CD4-positive, CD25-positive, alpha-beta regulatory T cell (primary cell): ENCODE measurements at regions not wholly inside any gene's neighbourhood (a gene's known extent, or its start where the extent isn't known, plus 50 kb on each side); places are given as distances from the start of the nearest gene placed in this dataset.
"Not testable (repeated sequence)": the region's sequence is repeated elsewhere in the genome, so short reads cannot be mapped to it uniquely, and the experiment has no call there.

Experiments used
- ATAC-seq, 2 donors: fragments of 150-1000 bp; cut with Tn5 transposase; one replicate each; pipeline ENCODE4 v1.10.0; 2021; ENCODE audit warnings: low read depth in 2 of 2, moderate number of reproducible peaks in 2 of 2, moderate library complexity in 1 of 2
- DNase-seq, 3 donors: peaks; one replicate each; pipeline versions ENCODE4 v3.0.0 to v3.0.0-alpha.2; 2012 to 2022; ENCODE audit warnings: mixed read lengths in 1 of 3
- H3K27ac ChIP-seq: one replicate; pipeline ENCODE4 v1.7.0; 2013; ENCODE audit warnings: mild to moderate bottlenecking, low read length; ENCODE audit not compliant: insufficient read depth, poor library complexity, severe bottlenecking
- H3K27me3 ChIP-seq: one replicate; pipeline ENCODE4 v1.7.0; 2013; ENCODE audit warnings: low read length; ENCODE audit not compliant: control insufficient read depth, insufficient read depth
- H3K36me3 ChIP-seq: one replicate; pipeline ENCODE4 v1.7.0; 2013; ENCODE audit warnings: mild to moderate bottlenecking, low read length, moderate library complexity; ENCODE audit not compliant: control insufficient read depth, insufficient read depth
- H3K4me1 ChIP-seq: 2 replicates; pipeline ENCODE4 v1.7.0; 2013; ENCODE audit warnings: mild to moderate bottlenecking, low read length; ENCODE audit not compliant: insufficient read depth, control insufficient read depth, poor library complexity, severe bottlenecking
- H3K4me3 ChIP-seq: one replicate; pipeline ENCODE4 v1.7.0; 2013; ENCODE audit warnings: low read depth, mild to moderate bottlenecking, low read length, moderate library complexity
- H3K9me3 ChIP-seq, 2 experiments: 1 replicate in 1 of 2; 2 replicates in 1 of 2; pipeline ENCODE4 v1.7.0; 2013; ENCODE audit warnings: low read length in 2 of 2, mild to moderate bottlenecking in 1 of 2, moderate library complexity in 1 of 2; ENCODE audit not compliant: control insufficient read depth in 2 of 2
- H3K27ac Mint-ChIP-seq, 3 donors: one replicate each; pipeline ENCODE4 v1.8.0; 2020 to 2022; ENCODE audit warnings: mild to moderate bottlenecking in 3 of 3, mixed read lengths in 3 of 3, moderate library complexity in 2 of 3
- H3K27me3 Mint-ChIP-seq: one replicate; pipeline ENCODE4 v1.8.0; 2022; ENCODE audit warnings: mild to moderate bottlenecking, mixed read lengths
- H3K36me3 Mint-ChIP-seq: one replicate; pipeline ENCODE4 v1.8.0; 2020; ENCODE audit warnings: mixed read lengths
- H3K4me1 Mint-ChIP-seq, 4 donors: one replicate each; pipeline ENCODE4 v1.8.0; 2020 to 2022; ENCODE audit warnings: mixed read lengths in 4 of 4, mild to moderate bottlenecking in 1 of 4
- H3K4me3 Mint-ChIP-seq, 4 donors: one replicate each; pipeline ENCODE4 v1.8.0; 2020 to 2022; ENCODE audit warnings: mild to moderate bottlenecking in 4 of 4, mixed read lengths in 4 of 4, moderate library complexity in 3 of 4
- H3K9me3 Mint-ChIP-seq, 7 donors: one replicate each; pipeline ENCODE4 v1.8.0; 2020 to 2022; ENCODE audit warnings: mixed read lengths in 7 of 7, mild to moderate bottlenecking in 3 of 7, moderate library complexity in 2 of 7

DNA sequence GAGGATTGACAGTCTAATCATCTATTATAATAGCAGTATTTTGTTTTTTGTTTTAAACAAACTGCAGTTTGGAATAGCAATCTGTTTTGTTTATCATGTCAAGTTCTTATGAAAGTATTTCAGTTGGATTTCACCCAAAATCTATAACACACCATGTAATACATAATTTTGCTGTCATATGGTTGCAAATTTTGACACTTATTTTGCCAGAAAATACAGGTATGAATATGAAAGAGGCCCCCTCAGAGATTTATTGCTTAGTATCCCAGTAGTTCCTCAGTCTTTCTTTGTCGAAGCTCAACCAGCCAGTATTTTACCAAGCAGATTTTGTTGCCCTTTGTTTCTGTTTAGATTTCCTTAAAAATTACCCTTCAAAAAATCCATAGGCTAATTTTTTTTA is 317.5 kb upstream of the CXADR start:
- Histone ChIP-seq H3K36me3 (no peaks in the 10 kb centered on the region), H3K4me1 (no peaks in the 10 kb centered on the region), H3K27ac (no peak overlapping the region), H3K4me3 (no peak overlapping the region), H3K27me3 (no peaks in the 10 kb centered on the region), H3K9me3 (peaks cover 0 to 7% of the 10 kb centered on the region in 2 experiments)
- Mint-ChIP-seq H3K27me3 (no peaks in the 10 kb centered on the region), H3K27ac (no peak overlapping the region), H3K36me3 (no peaks in the 10 kb centered on the region), H3K9me3 (peaks cover 0 to 29% (median 8%) of the 10 kb centered on the region in 7 donors), H3K4me3 (no peak overlapping the region), H3K4me1 (no peaks in the 10 kb centered on the region)
- ATAC-seq (no peak), DNase-seq (no peak)

DNA sequence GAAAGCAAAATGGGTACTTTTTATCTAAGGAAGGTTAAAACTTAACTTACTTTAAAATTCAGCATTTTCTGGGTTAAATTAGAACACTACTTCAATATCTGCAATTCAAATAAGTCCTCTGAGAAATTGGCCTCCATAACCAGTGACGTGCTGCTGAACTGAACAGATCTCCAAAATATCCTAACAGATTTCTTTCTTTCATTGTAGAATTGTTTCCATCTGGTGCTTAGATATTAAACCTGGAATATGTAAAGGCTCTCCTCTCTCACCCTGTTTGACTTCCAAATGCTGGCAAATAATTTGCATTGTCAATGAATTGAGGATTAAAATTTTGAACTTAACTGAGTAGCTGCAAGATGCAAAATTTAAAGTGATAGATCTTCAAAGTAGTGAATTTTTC is 316.9 kb upstream of the CXADR start:
- no peak for DNase-seq
- Mint-ChIP-seq H3K9me3 (peaks cover 0 to 28% (median 11%) of the 10 kb centered on the region in 7 donors), H3K27ac (no peak overlapping the region), H3K27me3 (no peaks in the 10 kb centered on the region), H3K4me1 (no peaks in the 10 kb centered on the region), H3K36me3 (no peaks in the 10 kb centered on the region), H3K4me3 (no peak overlapping the region)
- Histone ChIP-seq H3K4me3 (no peak overlapping the region), H3K27me3 (no peaks in the 10 kb centered on the region), H3K9me3 (peaks cover 0 to 7% of the 10 kb centered on the region in 2 experiments), H3K4me1 (no peaks in the 10 kb centered on the region), H3K27ac (no peak overlapping the region), H3K36me3 (no peaks in the 10 kb centered on the region)
- no peak for ATAC-seq

- peaks cover 0 to 32% (median 11%) of the 10 kb centered on the region in 7 donors for H3K9me3 Mint-ChIP-seq
- DNase-seq (no peak), ATAC-seq (no peak)
- peaks cover 0 to 6% of the 10 kb centered on the region in 2 experiments for H3K9me3 ChIP-seq
- H3K27ac ChIP-seq, result no peak overlapping the region
- H3K4me3 Mint-ChIP-seq, result no peak overlapping the region
- H3K27me3 ChIP-seq, result no peaks in the 10 kb centered on the region
- H3K4me1 ChIP-seq, result no peaks in the 10 kb centered on the region
- no peaks in the 10 kb centered on the region for H3K36me3 Mint-ChIP-seq
- H3K4me3 ChIP-seq, result no peak overlapping the region
- H3K27ac Mint-ChIP-seq, result no peak overlapping the region
- no peaks in the 10 kb centered on the region for H3K4me1 Mint-ChIP-seq
- H3K36me3 ChIP-seq, result no peaks in the 10 kb centered on the region
- H3K27me3 Mint-ChIP-seq, result no peaks in the 10 kb centered on the region
These were observed 316.2 kb upstream of the CXADR start for GRCh38 chr21:17196623-17197022.

- DNase-seq (no peak), ATAC-seq (no peak)
- H3K27ac ChIP-seq, result no peak overlapping the region
- Mint-ChIP-seq H3K27ac (no peak overlapping the region), H3K36me3 (no peaks in the 10 kb centered on the region), H3K9me3 (peaks cover 0 to 30% (median 11%) of the 10 kb centered on the region in 7 donors), H3K4me3 (no peak overlapping the region), H3K27me3 (no peaks in the 10 kb centered on the region), H3K4me1 (no peaks in the 10 kb centered on the region)
- H3K36me3 ChIP-seq, result no peaks in the 10 kb centered on the region
- peaks cover 0 to 4% of the 10 kb centered on the region in 2 experiments for H3K9me3 ChIP-seq
- H3K27me3 ChIP-seq, result no peaks in the 10 kb centered on the region
- no peaks in the 10 kb centered on the region for H3K4me1 ChIP-seq
- H3K4me3 ChIP-seq, result no peak overlapping the region
These were observed 314.8 kb upstream of the CXADR start for GRCh38 chr21:17197996-17198395.

DNA sequence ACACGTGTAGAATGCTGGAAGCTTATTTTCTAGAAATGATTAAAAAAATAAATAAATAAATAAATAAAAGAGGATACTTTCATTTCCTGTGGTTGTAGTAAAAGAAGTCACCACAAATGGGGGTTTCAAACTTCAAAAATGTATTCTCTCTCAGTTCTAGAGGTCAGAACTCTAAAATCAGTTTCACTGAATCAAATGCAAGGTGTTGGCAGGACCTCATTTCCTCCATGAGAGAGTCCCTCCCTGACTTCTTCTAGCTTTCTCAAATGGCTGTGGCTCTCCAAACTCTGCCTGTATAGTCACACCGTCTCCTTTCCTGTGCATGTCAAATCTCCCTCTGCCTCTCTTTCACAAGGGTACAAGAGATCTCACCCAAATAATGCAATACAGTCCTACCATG is 312.6 kb upstream of the CXADR start:
- Mint-ChIP-seq H3K4me3 (no peak overlapping the region), H3K27me3 (no peaks in the 10 kb centered on the region), H3K36me3 (no peaks in the 10 kb centered on the region), H3K4me1 (no peaks in the 10 kb centered on the region), H3K27ac (no peak overlapping the region), H3K9me3 (peaks cover 0 to 34% (median 13%) of the 10 kb centered on the region in 7 donors)
- Histone ChIP-seq H3K9me3 (peaks cover 0 to 4% of the 10 kb centered on the region in 2 experiments), H3K27ac (no peak overlapping the region), H3K4me3 (no peak overlapping the region), H3K27me3 (no peaks in the 10 kb centered on the region), H3K36me3 (no peaks in the 10 kb centered on the region), H3K4me1 (no peaks in the 10 kb centered on the region)
- no peak for ATAC-seq
- no peak for DNase-seq

- no peaks in the 10 kb centered on the region for H3K36me3 ChIP-seq
- no peak for ATAC-seq
- H3K9me3 ChIP-seq, result peaks cover 0 to 4% of the 10 kb centered on the region in 2 experiments
- H3K27ac Mint-ChIP-seq, result no peak overlapping the region
- H3K36me3 Mint-ChIP-seq, result no peaks in the 10 kb centered on the region
- no peak overlapping the region for H3K4me3 Mint-ChIP-seq
- no peak overlapping the region for H3K27ac ChIP-seq
- H3K4me3 ChIP-seq, result no peak overlapping the region
- H3K27me3 ChIP-seq, result no peaks in the 10 kb centered on the region
- no peaks in the 10 kb centered on the region for H3K27me3 Mint-ChIP-seq
- no peak for DNase-seq
- H3K4me1 Mint-ChIP-seq, result no peaks in the 10 kb centered on the region
- H3K4me1 ChIP-seq, result no peaks in the 10 kb centered on the region
- peaks cover 0 to 35% (median 11%) of the 10 kb centered on the region in 7 donors for H3K9me3 Mint-ChIP-seq
These were observed 311.0 kb upstream of the CXADR start for GRCh38 chr21:17201741-17202260.

GRCh38 chr21:17214801-17215200 is 298.0 kb upstream of the CXADR start:
- H3K36me3 Mint-ChIP-seq, result no peaks in the 10 kb centered on the region
- no peak overlapping the region for H3K4me3 Mint-ChIP-seq
- H3K9me3 Mint-ChIP-seq, result peaks cover 0 to 21% (median 5%) of the 10 kb centered on the region in 7 donors

GRCh38 chr21:17219050-17219449 is 293.8 kb upstream of the CXADR start:
- ATAC-seq, H3K4me1 ChIP-seq, H3K4me3 ChIP-seq, H3K4me3 Mint-ChIP-seq, H3K4me1 Mint-ChIP-seq, H3K27ac ChIP-seq, H3K27me3 ChIP-seq, DNase-seq, H3K27me3 Mint-ChIP-seq, H3K9me3 ChIP-seq, H3K27ac Mint-ChIP-seq, H3K36me3 Mint-ChIP-seq, H3K36me3 ChIP-seq: not testable (repeated sequence)
- H3K9me3 Mint-ChIP-seq, result peaks cover 2 to 20% (median 5%) of the 10 kb centered on the region in 7 donors

More at GRCh38 chr21:17214801-17215200, 298.0 kb upstream of the CXADR start:
- Mint-ChIP-seq H3K4me1 (no peaks in the 10 kb centered on the region), H3K27ac (no peak overlapping the region), H3K27me3 (no peaks in the 10 kb centered on the region)
- H3K4me3 ChIP-seq, result no peak overlapping the region
- DNase-seq (no peak), ATAC-seq (no peak)
- no peaks in the 10 kb centered on the region for H3K36me3 ChIP-seq
- no peak overlapping the region for H3K27ac ChIP-seq
- peaks cover 0 to 5% of the 10 kb centered on the region in 2 experiments for H3K9me3 ChIP-seq
- H3K4me1 ChIP-seq, result no peaks in the 10 kb centered on the region
- no peaks in the 10 kb centered on the region for H3K27me3 ChIP-seq
